ENCODE measurements at regions not wholly inside any gene's neighbourhood (a gene's known extent, or its start where the extent isn't known, plus 50 kb on each side); places are given as distances from the start of the nearest gene placed in this dataset.

DNA sequence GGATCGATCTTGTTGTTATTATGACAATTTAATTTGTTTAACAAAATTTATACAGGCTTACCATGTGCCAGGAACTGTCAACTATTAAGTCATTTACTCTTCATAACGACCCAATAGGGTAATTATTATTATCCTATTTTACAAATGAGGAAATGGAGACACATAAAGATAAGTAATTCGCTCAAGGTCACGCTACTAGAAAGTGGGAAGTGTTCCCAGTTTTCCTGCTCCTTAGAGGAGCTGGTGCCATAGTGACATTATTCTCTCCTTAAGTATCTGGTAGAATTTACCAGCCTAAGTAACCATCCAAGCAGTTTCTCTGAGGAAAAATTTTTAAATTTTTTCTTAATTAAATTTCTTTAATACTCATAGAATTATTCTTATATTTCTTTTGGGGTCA lies 360.9 kb upstream of the RNF32 start:
- TF ChIP-seq, protein P1, sequence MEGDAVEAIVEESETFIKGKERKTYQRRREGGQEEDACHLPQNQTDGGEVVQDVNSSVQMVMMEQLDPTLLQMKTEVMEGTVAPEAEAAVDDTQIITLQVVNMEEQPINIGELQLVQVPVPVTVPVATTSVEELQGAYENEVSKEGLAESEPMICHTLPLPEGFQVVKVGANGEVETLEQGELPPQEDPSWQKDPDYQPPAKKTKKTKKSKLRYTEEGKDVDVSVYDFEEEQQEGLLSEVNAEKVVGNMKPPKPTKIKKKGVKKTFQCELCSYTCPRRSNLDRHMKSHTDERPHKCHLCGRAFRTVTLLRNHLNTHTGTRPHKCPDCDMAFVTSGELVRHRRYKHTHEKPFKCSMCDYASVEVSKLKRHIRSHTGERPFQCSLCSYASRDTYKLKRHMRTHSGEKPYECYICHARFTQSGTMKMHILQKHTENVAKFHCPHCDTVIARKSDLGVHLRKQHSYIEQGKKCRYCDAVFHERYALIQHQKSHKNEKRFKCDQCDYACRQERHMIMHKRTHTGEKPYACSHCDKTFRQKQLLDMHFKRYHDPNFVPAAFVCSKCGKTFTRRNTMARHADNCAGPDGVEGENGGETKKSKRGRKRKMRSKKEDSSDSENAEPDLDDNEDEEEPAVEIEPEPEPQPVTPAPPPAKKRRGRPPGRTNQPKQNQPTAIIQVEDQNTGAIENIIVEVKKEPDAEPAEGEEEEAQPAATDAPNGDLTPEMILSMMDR (IDR thresholded peaks at IDR 0.05), result no peak
- TF ChIP-seq EZH2 (IDR thresholded peaks at IDR 0.05; ENCODE audit: borderline replicate concordance, insufficient read depth, low read depth, low read length, poor library complexity, severe bottlenecking), result no peak

Measured in B cell (primary cell).